HG03354 (cell line): ENCODE measurements at regions not wholly inside any gene's neighbourhood (a gene's known extent, or its start where the extent isn't known, plus 50 kb on each side); places are given as distances from the start of the nearest gene placed in this dataset.
"Not testable (repeated sequence)": the region's sequence is repeated elsewhere in the genome, so short reads cannot be mapped to it uniquely, and the experiment has no call there.

Experiments
- ATAC-seq: cut with Tn5 transposase; IDR thresholded peaks from one replicate; pipeline ENCODE4 v1.9.1; 2021; ENCODE audit warnings: mild to moderate bottlenecking; ENCODE audit not compliant: unreplicated experiment, poor library complexity, severe bottlenecking

- ATAC-seq: no peak
These were observed 603.7 kb downstream of the CDH9 start for GRCh38 chr5:26434688-26435087.

DNA sequence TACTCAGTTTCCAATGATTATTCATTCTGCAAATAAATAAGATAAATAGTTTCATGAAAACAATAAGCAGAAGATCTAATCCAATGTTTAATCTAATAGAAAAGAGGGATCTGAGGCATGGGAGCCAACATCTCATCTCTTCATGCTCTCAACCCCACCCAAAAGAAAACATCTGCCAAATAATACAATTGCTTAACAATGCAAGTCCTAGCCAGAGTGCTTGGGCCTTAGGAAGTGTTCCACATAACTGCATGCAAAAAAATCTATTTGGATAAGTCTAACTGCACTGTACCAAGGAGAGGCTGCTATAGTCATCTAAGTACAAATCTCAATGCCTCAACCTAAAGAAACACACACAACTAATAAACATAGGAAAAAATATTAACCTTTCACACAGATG is 606.0 kb downstream of the CDH9 start:
- ATAC-seq: no peak

- ATAC-seq: no peak
These were observed 608.1 kb downstream of the CDH9 start for GRCh38 chr5:26430323-26430722.

GRCh38 chr5:26427281-26427680 is 611.1 kb downstream of the CDH9 start:
- ATAC-seq: no peak

GRCh38 chr5:26419987-26420386 is 618.4 kb downstream of the CDH9 start:
- no peak for ATAC-seq

DNA sequence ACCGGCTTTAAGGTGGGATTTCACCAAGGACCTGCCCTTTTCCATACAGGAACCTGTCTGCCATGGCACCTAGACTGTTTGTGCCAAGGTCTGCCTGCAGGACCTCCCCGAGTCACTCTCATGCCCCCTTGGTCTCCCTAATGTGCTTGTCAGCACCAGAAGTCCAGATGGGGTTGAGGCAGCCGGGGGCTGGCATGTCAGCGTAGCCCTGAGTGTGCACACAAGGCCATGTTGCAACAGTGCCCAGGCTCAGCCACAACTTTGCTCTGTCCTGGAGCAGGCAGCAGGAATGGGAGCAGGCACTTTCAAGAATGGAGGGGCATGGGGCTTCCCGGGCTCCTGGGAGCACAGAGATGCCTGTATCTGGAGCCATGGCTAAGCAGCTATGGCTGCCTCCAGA is 621.5 kb downstream of the CDH9 start:
- ATAC-seq: no peak

- no peak for ATAC-seq
These were observed 622.2 kb downstream of the CDH9 start for GRCh38 chr5:26415987-26416779.

DNA sequence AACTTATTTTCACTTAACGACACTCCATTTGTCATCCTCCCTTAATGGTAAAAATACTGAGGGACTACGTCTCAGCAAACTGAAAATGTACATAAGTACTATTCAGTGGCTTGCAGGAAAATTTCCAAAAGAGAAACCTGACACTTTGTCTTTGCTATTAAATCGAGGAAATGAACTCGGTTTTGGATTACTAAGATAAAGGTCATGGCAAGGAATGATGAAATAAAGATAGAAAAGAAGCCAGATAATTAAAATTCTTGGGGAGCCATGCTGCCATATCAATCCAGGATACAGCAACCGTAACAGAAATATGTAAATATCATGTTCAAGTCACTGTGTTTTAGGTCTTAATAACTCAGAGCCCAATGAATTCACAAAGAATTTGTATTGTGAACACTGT is 647.8 kb downstream of the CDH9 start:
- ATAC-seq: no peak

GRCh38 chr5:26388976-26389375 is 649.4 kb downstream of the CDH9 start:
- ATAC-seq: no peak

- no peak for ATAC-seq
These were observed 651.9 kb downstream of the CDH9 start for GRCh38 chr5:26386532-26386931.

GRCh38 chr5:26364624-26365023 is 673.8 kb downstream of the CDH9 start:
- not testable (repeated sequence) for ATAC-seq

DNA sequence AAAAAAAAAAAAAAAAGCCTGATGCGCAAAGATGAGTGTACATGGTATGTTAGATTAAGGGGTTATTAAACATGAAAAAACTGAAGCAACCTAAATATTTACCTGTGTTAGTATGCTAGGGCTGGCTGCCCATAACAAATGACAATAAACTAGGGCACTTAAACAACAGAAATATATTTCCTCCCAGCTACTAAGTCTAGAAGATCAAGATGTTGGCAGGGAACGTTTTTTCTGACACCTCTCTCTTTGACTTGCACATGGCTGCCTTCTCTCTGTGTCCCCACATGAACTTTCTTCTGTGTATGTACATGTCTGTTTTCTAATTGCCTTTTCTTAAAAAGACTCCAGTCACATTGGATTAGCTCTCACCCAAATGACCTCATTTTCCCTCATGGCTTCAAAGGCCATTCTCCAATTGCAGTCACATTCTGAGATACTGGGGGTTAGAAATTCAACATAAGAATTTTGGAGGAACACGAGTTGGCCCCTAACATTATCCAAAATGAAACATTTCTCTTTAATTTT is 694.5 kb downstream of the CDH9 start:
- no peak for ATAC-seq

- ATAC-seq: no peak
These were observed 698.8 kb downstream of the CDH9 start for GRCh38 chr5:26339576-26339975.

DNA sequence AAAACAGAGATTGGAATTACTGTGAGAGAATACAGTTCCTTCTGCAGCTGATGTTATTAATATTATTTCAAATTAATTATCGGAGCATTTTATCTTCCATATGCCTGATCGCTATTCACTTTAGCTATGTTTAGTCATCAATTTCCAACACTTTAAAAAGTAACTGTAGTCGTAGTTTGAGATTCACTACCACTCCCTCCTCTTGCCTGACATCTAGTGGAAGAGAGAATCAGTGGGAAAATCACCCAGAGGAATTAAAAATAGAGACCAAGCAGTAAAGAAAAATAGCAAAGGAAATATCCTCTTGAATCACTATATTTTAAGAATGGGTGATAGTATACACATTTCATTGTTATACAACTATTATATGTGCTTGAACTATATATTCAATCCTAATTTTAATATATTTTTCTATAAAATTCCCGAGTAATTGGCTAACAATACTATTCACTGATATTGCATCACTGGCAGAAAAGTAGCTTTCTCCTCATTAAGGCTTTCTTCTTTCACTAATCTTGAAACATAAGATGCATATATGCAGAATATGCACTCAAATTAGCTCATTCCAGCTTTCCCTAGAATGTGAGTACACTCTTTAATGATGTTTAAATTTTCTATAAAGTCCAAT is 708.7 kb downstream of the CDH9 start:
- ATAC-seq: no peak

- no peak for ATAC-seq
These were observed 712.1 kb downstream of the CDH9 start for GRCh38 chr5:26326153-26326759.

DNA sequence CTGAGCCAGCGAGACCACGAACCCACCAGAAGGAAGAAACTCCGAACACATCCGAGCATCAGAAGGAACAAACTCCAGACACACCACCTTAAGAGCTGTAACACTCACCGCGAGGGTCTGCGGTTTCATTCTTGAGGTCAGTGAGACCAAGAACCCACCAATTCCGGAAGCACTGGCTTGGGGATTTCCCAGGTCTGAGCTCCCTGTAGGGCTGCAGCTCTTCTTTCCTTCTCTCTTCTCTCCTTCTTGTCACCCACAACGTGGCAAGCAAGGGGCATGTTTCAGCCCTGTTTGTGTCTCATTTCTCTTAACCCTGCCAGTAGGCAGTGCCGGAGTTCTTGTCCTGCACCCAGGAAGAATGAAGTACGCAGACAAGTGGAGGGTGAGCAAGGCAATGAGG is 713.0 kb downstream of the CDH9 start:
- not testable (repeated sequence) for ATAC-seq

- not testable (repeated sequence) for ATAC-seq
These were observed 714.0 kb downstream of the CDH9 start for GRCh38 chr5:26324273-26324895.

GRCh38 chr5:26323794-26324193 is 714.6 kb downstream of the CDH9 start:
- ATAC-seq: no peak

DNA sequence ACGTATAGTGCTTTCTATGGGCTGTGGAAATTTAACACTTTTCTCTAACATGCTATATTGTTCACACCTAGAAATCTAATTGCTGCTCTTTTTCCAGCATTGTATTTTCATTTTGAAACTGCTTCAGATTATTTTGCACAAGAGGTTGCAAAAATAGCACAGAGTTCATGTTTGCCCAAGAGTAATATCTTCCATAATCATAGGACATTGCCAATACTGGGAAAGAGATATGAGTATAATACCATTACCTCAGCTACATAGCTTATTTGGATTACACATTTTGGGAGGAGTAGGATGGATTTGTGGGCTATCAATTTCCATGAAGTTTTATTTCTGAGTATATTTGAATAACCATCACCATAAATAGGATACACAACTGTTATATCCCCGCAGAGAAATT is 717.1 kb downstream of the CDH9 start:
- ATAC-seq: no peak

- no peak for ATAC-seq
These were observed 728.0 kb downstream of the CDH9 start for GRCh38 chr5:26310415-26310814.
